ENCODE measurements at regions not wholly inside any gene's neighbourhood (a gene's known extent, or its start where the extent isn't known, plus 50 kb on each side); places are given as distances from the start of the nearest gene placed in this dataset.

GRCh38 chr4:176508780-176509331 is 189.1 kb downstream of the SPCS3 start:
- TF ChIP-seq, protein P1, sequence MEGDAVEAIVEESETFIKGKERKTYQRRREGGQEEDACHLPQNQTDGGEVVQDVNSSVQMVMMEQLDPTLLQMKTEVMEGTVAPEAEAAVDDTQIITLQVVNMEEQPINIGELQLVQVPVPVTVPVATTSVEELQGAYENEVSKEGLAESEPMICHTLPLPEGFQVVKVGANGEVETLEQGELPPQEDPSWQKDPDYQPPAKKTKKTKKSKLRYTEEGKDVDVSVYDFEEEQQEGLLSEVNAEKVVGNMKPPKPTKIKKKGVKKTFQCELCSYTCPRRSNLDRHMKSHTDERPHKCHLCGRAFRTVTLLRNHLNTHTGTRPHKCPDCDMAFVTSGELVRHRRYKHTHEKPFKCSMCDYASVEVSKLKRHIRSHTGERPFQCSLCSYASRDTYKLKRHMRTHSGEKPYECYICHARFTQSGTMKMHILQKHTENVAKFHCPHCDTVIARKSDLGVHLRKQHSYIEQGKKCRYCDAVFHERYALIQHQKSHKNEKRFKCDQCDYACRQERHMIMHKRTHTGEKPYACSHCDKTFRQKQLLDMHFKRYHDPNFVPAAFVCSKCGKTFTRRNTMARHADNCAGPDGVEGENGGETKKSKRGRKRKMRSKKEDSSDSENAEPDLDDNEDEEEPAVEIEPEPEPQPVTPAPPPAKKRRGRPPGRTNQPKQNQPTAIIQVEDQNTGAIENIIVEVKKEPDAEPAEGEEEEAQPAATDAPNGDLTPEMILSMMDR (IDR thresholded peaks at IDR 0.05 in 2 of 3, conservative IDR thresholded peaks at IDR 0.05 in 1 of 3; ENCODE audit: borderline replicate concordance in 1 of 3, insufficient read depth in 1 of 3, low read depth in 2 of 3, low read length in 2 of 3) = no peak
- no peak for TF ChIP-seq EGR1 (IDR thresholded peaks at IDR 0.05; ENCODE audit: low read depth)
- no peak for TF ChIP-seq SRF (IDR thresholded peaks at IDR 0.05; ENCODE audit: low read depth)
- no peak for TF ChIP-seq RAD21 (IDR thresholded peaks at IDR 0.05; ENCODE audit: low read depth)
- TF ChIP-seq, protein P2, sequence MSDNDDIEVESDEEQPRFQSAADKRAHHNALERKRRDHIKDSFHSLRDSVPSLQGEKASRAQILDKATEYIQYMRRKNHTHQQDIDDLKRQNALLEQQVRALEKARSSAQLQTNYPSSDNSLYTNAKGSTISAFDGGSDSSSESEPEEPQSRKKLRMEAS (IDR thresholded peaks at IDR 0.05) = no peak
- no peak for TF ChIP-seq POLR2A (IDR thresholded peaks at IDR 0.05; ENCODE audit: borderline replicate concordance, extremely low read depth, insufficient read depth, insufficient read length)
- TF ChIP-seq, protein P3, sequence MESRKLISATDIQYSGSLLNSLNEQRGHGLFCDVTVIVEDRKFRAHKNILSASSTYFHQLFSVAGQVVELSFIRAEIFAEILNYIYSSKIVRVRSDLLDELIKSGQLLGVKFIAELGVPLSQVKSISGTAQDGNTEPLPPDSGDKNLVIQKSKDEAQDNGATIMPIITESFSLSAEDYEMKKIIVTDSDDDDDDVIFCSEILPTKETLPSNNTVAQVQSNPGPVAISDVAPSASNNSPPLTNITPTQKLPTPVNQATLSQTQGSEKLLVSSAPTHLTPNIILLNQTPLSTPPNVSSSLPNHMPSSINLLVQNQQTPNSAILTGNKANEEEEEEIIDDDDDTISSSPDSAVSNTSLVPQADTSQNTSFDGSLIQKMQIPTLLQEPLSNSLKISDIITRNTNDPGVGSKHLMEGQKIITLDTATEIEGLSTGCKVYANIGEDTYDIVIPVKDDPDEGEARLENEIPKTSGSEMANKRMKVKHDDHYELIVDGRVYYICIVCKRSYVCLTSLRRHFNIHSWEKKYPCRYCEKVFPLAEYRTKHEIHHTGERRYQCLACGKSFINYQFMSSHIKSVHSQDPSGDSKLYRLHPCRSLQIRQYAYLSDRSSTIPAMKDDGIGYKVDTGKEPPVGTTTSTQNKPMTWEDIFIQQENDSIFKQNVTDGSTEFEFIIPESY (IDR thresholded peaks at IDR 0.05; ENCODE audit: extremely low read depth, insufficient replicate concordance, low read length) = no peak
